GM12891 (cell line): ENCODE measurements at regions not wholly inside any gene's neighbourhood (a gene's known extent, or its start where the extent isn't known, plus 50 kb on each side); places are given as distances from the start of the nearest gene placed in this dataset.

Experiments
- POLR2A ChIP-seq: IDR thresholded peaks from 2 replicates; pipeline ENCODE4 v1.6.1; 2011; ENCODE audit warnings: low read depth, low read length, control low read depth
- POLR2AphosphoS5 ChIP-seq: IDR thresholded peaks from 2 replicates; pipeline ENCODE4 v1.6.1; 2011; ENCODE audit warnings: low read depth, low read length, control low read depth
- POU2F2 ChIP-seq: IDR thresholded peaks from 2 replicates; pipeline ENCODE4 v1.6.1; 2011; ENCODE audit warnings: low read depth, mild to moderate bottlenecking, control low read depth, low read length, moderate library complexity
- TAF1 ChIP-seq: IDR thresholded peaks from 2 replicates; pipeline ENCODE4 v1.6.1; 2011; ENCODE audit warnings: low read depth, low read length, control low read depth

DNA sequence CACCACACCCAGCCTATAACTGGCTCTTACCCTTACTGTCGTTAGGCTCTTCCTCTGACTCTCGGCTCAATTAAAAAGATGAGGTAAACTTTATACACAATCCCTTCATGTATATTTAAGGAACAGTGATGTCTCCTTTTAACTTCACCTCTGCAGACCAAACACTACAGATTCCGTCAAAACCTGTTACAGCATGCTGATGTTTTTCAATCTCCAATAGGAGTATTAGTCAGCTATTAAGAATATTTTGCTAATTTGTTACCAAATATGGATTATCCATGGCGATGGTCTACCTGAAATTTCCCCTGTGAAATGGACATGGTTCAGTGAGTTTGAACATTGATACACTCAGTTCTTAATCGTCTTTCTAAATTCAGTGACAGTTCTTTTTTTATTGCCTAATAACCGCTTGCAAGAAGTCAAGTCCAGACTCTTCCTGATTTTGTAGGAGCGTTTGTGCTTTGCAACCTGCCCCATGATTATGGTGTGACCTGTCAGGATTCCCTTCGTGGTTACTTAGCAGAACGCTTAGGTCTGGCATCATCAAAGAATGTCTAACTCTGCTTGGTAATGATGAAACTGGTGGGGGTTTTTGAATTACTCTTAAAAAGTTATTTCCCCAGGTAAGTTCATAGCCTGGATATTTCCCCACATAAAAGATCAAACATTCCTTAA lies 72.2 kb upstream of the STOX2 start:
- TF ChIP-seq TAF1 (no peak), POLR2AphosphoS5 (no peak), POLR2A (no peak), POU2F2 (no peak)
